Ovary (tissue), 3 donors: ENCODE measurements at regions not wholly inside any gene's neighbourhood (a gene's known extent, or its start where the extent isn't known, plus 50 kb on each side); places are given as distances from the start of the nearest gene placed in this dataset.

Source experiments
- CTCF ChIP-seq, 3 donors: fragments of 450-650 bp in 2 of 3; fragments of 200-600 bp in 1 of 3; IDR thresholded peaks; one replicate each; pipeline versions ENCODE4 v1.5.1 to v1.8.0; 2016 to 2022; ENCODE audit warnings: antibody characterized with exemption in 3 of 3, mild to moderate bottlenecking in 1 of 3
- POLR2A ChIP-seq: fragments of 450-650 bp; IDR thresholded peaks from one replicate; pipeline ENCODE4 v1.6.1; 2017; ENCODE audit warnings: antibody characterized with exemption, mild to moderate bottlenecking, moderate library complexity
- donor health status: DM: no; HTN: no; CAD: no.

- TF ChIP-seq POLR2A (no peak), CTCF (IDR thresholded peaks at IDR 0.05) (no peak)
These were observed 156.4 kb upstream of the RREB1 start for GRCh38 chr6:6951355-6951754.
